CD4-positive, CD25-positive, alpha-beta regulatory T cell (primary cell): ENCODE measurements at regions not wholly inside any gene's neighbourhood (a gene's known extent, or its start where the extent isn't known, plus 50 kb on each side); places are given as distances from the start of the nearest gene placed in this dataset.

Experiments used
- ATAC-seq, 2 donors: fragments of 150-1000 bp; cut with Tn5 transposase; one replicate each; pipeline ENCODE4 v1.10.0; 2021; ENCODE audit warnings: low read depth in 2 of 2, moderate number of reproducible peaks in 2 of 2, moderate library complexity in 1 of 2
- DNase-seq, 3 donors: peaks; one replicate each; pipeline versions ENCODE4 v3.0.0 to v3.0.0-alpha.2; 2012 to 2022; ENCODE audit warnings: mixed read lengths in 1 of 3
- H3K27ac ChIP-seq: one replicate; pipeline ENCODE4 v1.7.0; 2013; ENCODE audit warnings: mild to moderate bottlenecking, low read length; ENCODE audit not compliant: insufficient read depth, poor library complexity, severe bottlenecking
- H3K27me3 ChIP-seq: one replicate; pipeline ENCODE4 v1.7.0; 2013; ENCODE audit warnings: low read length; ENCODE audit not compliant: control insufficient read depth, insufficient read depth
- H3K36me3 ChIP-seq: one replicate; pipeline ENCODE4 v1.7.0; 2013; ENCODE audit warnings: mild to moderate bottlenecking, low read length, moderate library complexity; ENCODE audit not compliant: control insufficient read depth, insufficient read depth
- H3K4me1 ChIP-seq: 2 replicates; pipeline ENCODE4 v1.7.0; 2013; ENCODE audit warnings: mild to moderate bottlenecking, low read length; ENCODE audit not compliant: insufficient read depth, control insufficient read depth, poor library complexity, severe bottlenecking
- H3K4me3 ChIP-seq: one replicate; pipeline ENCODE4 v1.7.0; 2013; ENCODE audit warnings: low read depth, mild to moderate bottlenecking, low read length, moderate library complexity
- H3K9me3 ChIP-seq, 2 experiments: 1 replicate in 1 of 2; 2 replicates in 1 of 2; pipeline ENCODE4 v1.7.0; 2013; ENCODE audit warnings: low read length in 2 of 2, mild to moderate bottlenecking in 1 of 2, moderate library complexity in 1 of 2; ENCODE audit not compliant: control insufficient read depth in 2 of 2
- H3K27ac Mint-ChIP-seq, 3 donors: one replicate each; pipeline ENCODE4 v1.8.0; 2020 to 2022; ENCODE audit warnings: mild to moderate bottlenecking in 3 of 3, mixed read lengths in 3 of 3, moderate library complexity in 2 of 3
- H3K27me3 Mint-ChIP-seq: one replicate; pipeline ENCODE4 v1.8.0; 2022; ENCODE audit warnings: mild to moderate bottlenecking, mixed read lengths
- H3K36me3 Mint-ChIP-seq: one replicate; pipeline ENCODE4 v1.8.0; 2020; ENCODE audit warnings: mixed read lengths
- H3K4me1 Mint-ChIP-seq, 4 donors: one replicate each; pipeline ENCODE4 v1.8.0; 2020 to 2022; ENCODE audit warnings: mixed read lengths in 4 of 4, mild to moderate bottlenecking in 1 of 4
- H3K4me3 Mint-ChIP-seq, 4 donors: one replicate each; pipeline ENCODE4 v1.8.0; 2020 to 2022; ENCODE audit warnings: mild to moderate bottlenecking in 4 of 4, mixed read lengths in 4 of 4, moderate library complexity in 3 of 4
- H3K9me3 Mint-ChIP-seq, 7 donors: one replicate each; pipeline ENCODE4 v1.8.0; 2020 to 2022; ENCODE audit warnings: mixed read lengths in 7 of 7, mild to moderate bottlenecking in 3 of 7, moderate library complexity in 2 of 7

- DNase-seq (no peak), ATAC-seq (no peak)
- Mint-ChIP-seq H3K4me1 (no peaks in the 10 kb centered on the region), H3K9me3 (no peaks in the 10 kb centered on the region), H3K27ac (no peak overlapping the region), H3K27me3 (peaks cover 6% of the 10 kb centered on the region), H3K36me3 (no peaks in the 10 kb centered on the region), H3K4me3 (no peak overlapping the region)
- Histone ChIP-seq H3K27ac (no peak overlapping the region), H3K4me1 (no peaks in the 10 kb centered on the region), H3K9me3 (no peaks in the 10 kb centered on the region), H3K27me3 (no peaks in the 10 kb centered on the region), H3K4me3 (no peak overlapping the region), H3K36me3 (no peaks in the 10 kb centered on the region)
These were observed 55.4 kb downstream of the ZCCHC12 start for GRCh38 chrX:118878977-118879376.

DNA sequence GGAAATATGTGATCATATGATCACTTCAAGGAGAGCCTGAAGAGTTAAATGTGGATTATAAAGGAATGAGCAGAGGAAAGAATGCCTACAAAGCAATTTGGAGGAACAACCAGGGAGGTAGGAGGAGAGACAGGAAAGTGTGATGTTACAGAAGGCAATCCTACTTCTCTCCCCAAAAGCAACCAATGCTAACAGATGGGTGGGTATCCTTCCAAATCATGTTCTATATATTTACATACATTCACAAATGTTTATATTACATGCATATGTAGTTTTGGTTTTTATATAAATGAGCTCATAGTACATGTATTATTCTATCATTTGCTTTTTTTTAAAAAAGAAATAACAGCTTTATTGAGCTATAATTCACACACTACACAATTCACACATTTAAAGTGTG lies 56.0 kb downstream of the ZCCHC12 start:
- H3K27ac Mint-ChIP-seq, result no peak overlapping the region
- H3K4me3 Mint-ChIP-seq, result no peak overlapping the region
- Histone ChIP-seq H3K4me1 (no peaks in the 10 kb centered on the region), H3K36me3 (no peaks in the 10 kb centered on the region), H3K27ac (no peak overlapping the region), H3K27me3 (no peaks in the 10 kb centered on the region), H3K9me3 (no peaks in the 10 kb centered on the region), H3K4me3 (no peak overlapping the region)
- DNase-seq (no peak), ATAC-seq (no peak)
- peaks cover 0 to 2% (median 0%) of the 10 kb centered on the region in 7 donors for H3K9me3 Mint-ChIP-seq
- no peaks in the 10 kb centered on the region for H3K36me3 Mint-ChIP-seq
- H3K4me1 Mint-ChIP-seq, result no peaks in the 10 kb centered on the region
- peaks cover 6% of the 10 kb centered on the region for H3K27me3 Mint-ChIP-seq

GRCh38 chrX:118883994-118884393 lies 60.4 kb downstream of the ZCCHC12 start:
- no peaks in the 10 kb centered on the region for H3K27me3 ChIP-seq
- no peak overlapping the region for H3K4me3 Mint-ChIP-seq
- no peaks in the 10 kb centered on the region for H3K9me3 ChIP-seq
- no peak overlapping the region for H3K27ac Mint-ChIP-seq
- H3K36me3 Mint-ChIP-seq, result no peaks in the 10 kb centered on the region
- no peaks in the 10 kb centered on the region for H3K4me1 ChIP-seq
- no peak overlapping the region for H3K4me3 ChIP-seq
- peaks cover 0 to 2% (median 0%) of the 10 kb centered on the region in 7 donors for H3K9me3 Mint-ChIP-seq
- no peaks in the 10 kb centered on the region for H3K4me1 Mint-ChIP-seq
- H3K27ac ChIP-seq, result no peak overlapping the region
- no peaks in the 10 kb centered on the region for H3K36me3 ChIP-seq
- no peak for ATAC-seq
- no peak for DNase-seq
- peaks cover 6% of the 10 kb centered on the region for H3K27me3 Mint-ChIP-seq

- no peak overlapping the region for H3K27ac ChIP-seq
- no peak overlapping the region for H3K4me3 ChIP-seq
- peaks cover 6% of the 10 kb centered on the region for H3K27me3 Mint-ChIP-seq
- ATAC-seq (no peak), DNase-seq (no peak)
- H3K36me3 ChIP-seq, result no peaks in the 10 kb centered on the region
- H3K36me3 Mint-ChIP-seq, result no peaks in the 10 kb centered on the region
- no peak overlapping the region for H3K27ac Mint-ChIP-seq
- no peaks in the 10 kb centered on the region for H3K27me3 ChIP-seq
- H3K4me3 Mint-ChIP-seq, result no peak overlapping the region
- H3K4me1 ChIP-seq, result no peaks in the 10 kb centered on the region
- peaks cover 0 to 2% (median 0%) of the 10 kb centered on the region in 7 donors for H3K9me3 Mint-ChIP-seq
- no peaks in the 10 kb centered on the region for H3K9me3 ChIP-seq
- no peaks in the 10 kb centered on the region for H3K4me1 Mint-ChIP-seq
These were observed 61.0 kb downstream of the ZCCHC12 start for GRCh38 chrX:118884552-118885138.

GRCh38 chrX:118893923-118894322 lies 70.3 kb downstream of the ZCCHC12 start:
- DNase-seq, result no peak
- H3K36me3 ChIP-seq, result no peaks in the 10 kb centered on the region
- Mint-ChIP-seq H3K4me1 (no peaks in the 10 kb centered on the region), H3K4me3 (no peak overlapping the region), H3K36me3 (no peaks in the 10 kb centered on the region), H3K9me3 (peaks cover 0 to 16% (median 0%) of the 10 kb centered on the region in 7 donors), H3K27me3 (peaks cover 4% of the 10 kb centered on the region), H3K27ac (no peak overlapping the region)
- no peaks in the 10 kb centered on the region for H3K27me3 ChIP-seq
- H3K4me1 ChIP-seq, result no peaks in the 10 kb centered on the region
- no peak overlapping the region for H3K27ac ChIP-seq
- H3K9me3 ChIP-seq, result no peaks in the 10 kb centered on the region
- no peak overlapping the region for H3K4me3 ChIP-seq
- no peak for ATAC-seq

DNA sequence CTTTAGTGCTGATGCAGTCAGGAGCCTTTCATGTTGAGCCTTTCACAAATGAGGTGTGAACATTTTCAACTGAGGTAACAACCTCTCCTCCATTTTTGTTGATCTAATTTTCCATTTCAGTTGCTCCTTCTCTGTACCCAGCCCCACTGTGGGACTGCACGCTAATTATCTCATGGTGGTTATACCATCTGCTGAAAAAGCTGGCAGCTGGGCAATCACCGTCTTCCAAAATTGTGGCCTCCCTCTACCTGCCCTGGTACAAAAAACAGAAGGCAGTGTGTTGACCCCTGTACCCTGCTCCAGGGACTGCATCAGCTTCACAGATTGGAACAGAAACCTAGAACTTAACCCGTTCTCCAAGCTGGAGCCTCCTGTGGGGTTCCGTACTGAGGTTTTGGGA lies 72.4 kb upstream of the LONRF3 start:
- H3K27ac Mint-ChIP-seq, result no peak overlapping the region
- Histone ChIP-seq H3K27ac (no peak overlapping the region), H3K27me3 (no peaks in the 10 kb centered on the region), H3K9me3 (no peaks in the 10 kb centered on the region), H3K4me3 (no peak overlapping the region), H3K4me1 (no peaks in the 10 kb centered on the region), H3K36me3 (no peaks in the 10 kb centered on the region)
- DNase-seq, result no peak
- H3K36me3 Mint-ChIP-seq, result no peaks in the 10 kb centered on the region
- H3K27me3 Mint-ChIP-seq, result peaks cover 9% of the 10 kb centered on the region
- no peak overlapping the region for H3K4me3 Mint-ChIP-seq
- peaks cover 0 to 2% (median 0%) of the 10 kb centered on the region in 7 donors for H3K9me3 Mint-ChIP-seq
- no peaks in the 10 kb centered on the region for H3K4me1 Mint-ChIP-seq
- no peak for ATAC-seq

- H3K9me3 Mint-ChIP-seq, result no peaks in the 10 kb centered on the region
- no peak for ATAC-seq
These were observed 70.2 kb upstream of the LONRF3 start for GRCh38 chrX:118904218-118904617.

GRCh38 chrX:118904664-118905063 lies 69.8 kb upstream of the LONRF3 start:
- H3K27me3 Mint-ChIP-seq, result peaks cover 5% of the 10 kb centered on the region
- no peaks in the 10 kb centered on the region for H3K9me3 ChIP-seq
- no peak overlapping the region for H3K4me3 ChIP-seq
- H3K9me3 Mint-ChIP-seq, result no peaks in the 10 kb centered on the region
- no peak overlapping the region for H3K27ac Mint-ChIP-seq
- no peaks in the 10 kb centered on the region for H3K36me3 ChIP-seq
- no peak overlapping the region for H3K4me3 Mint-ChIP-seq
- no peak for ATAC-seq
- H3K4me1 Mint-ChIP-seq, result no peaks in the 10 kb centered on the region
- H3K36me3 Mint-ChIP-seq, result no peaks in the 10 kb centered on the region
- no peak for DNase-seq
- no peaks in the 10 kb centered on the region for H3K27me3 ChIP-seq
- H3K27ac ChIP-seq, result no peak overlapping the region
- no peaks in the 10 kb centered on the region for H3K4me1 ChIP-seq

More at GRCh38 chrX:118904218-118904617, 70.2 kb upstream of the LONRF3 start:
- no peak overlapping the region for H3K4me3 Mint-ChIP-seq
- no peak for DNase-seq
- Histone ChIP-seq H3K27me3 (no peaks in the 10 kb centered on the region), H3K4me3 (no peak overlapping the region), H3K27ac (no peak overlapping the region), H3K36me3 (no peaks in the 10 kb centered on the region), H3K4me1 (no peaks in the 10 kb centered on the region), H3K9me3 (no peaks in the 10 kb centered on the region)
- H3K36me3 Mint-ChIP-seq, result no peaks in the 10 kb centered on the region
- no peaks in the 10 kb centered on the region for H3K4me1 Mint-ChIP-seq
- peaks cover 5% of the 10 kb centered on the region for H3K27me3 Mint-ChIP-seq
- peak overlapping the region in 1 of 3 donors; percentile 31 for H3K27ac Mint-ChIP-seq
